ENCODE measurements at regions not wholly inside any gene's neighbourhood (a gene's known extent, or its start where the extent isn't known, plus 50 kb on each side); places are given as distances from the start of the nearest gene placed in this dataset.
"Not testable (repeated sequence)": the region's sequence is repeated elsewhere in the genome, so short reads cannot be mapped to it uniquely, and the experiment has no call there.

GRCh38 chr18:1045658-1046057 lies 141.0 kb downstream of the ADCYAP1 start:
- no peak for DNase-seq (ENCODE audit: low spot score)

- DNase-seq (ENCODE audit: low spot score) = no peak
Measured at GRCh38 chr18:1047406-1047805, 142.7 kb downstream of the ADCYAP1 start.

GRCh38 chr18:1048032-1048431 lies 143.4 kb downstream of the ADCYAP1 start:
- DNase-seq (ENCODE audit: low spot score) = no peak

GRCh38 chr18:1049173-1049572 lies 144.5 kb downstream of the ADCYAP1 start:
- DNase-seq (ENCODE audit: low spot score) = no peak

- no peak for DNase-seq (ENCODE audit: low spot score)
Measured at GRCh38 chr18:1050012-1050657, 145.5 kb downstream of the ADCYAP1 start.

DNA sequence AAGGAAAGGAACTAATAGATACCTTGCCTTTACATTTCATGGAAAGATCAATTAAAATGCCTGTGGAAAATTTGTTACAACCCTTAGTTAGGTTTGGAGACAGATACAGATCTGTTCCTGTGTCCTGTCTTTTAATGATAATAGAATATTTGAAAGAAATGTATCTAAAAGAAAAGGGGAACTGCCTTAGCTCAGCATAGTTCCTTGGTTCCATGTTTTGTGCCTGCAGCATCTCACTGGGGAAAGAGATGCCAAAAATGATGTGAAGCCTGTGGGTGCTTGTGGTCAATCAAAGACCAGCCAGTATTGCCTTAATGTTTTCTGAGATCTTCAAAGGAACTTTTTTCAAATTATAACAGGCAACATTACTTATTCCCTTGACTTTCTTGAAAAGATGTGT lies 147.6 kb downstream of the ADCYAP1 start:
- no peak for DNase-seq (ENCODE audit: low spot score)

DNA sequence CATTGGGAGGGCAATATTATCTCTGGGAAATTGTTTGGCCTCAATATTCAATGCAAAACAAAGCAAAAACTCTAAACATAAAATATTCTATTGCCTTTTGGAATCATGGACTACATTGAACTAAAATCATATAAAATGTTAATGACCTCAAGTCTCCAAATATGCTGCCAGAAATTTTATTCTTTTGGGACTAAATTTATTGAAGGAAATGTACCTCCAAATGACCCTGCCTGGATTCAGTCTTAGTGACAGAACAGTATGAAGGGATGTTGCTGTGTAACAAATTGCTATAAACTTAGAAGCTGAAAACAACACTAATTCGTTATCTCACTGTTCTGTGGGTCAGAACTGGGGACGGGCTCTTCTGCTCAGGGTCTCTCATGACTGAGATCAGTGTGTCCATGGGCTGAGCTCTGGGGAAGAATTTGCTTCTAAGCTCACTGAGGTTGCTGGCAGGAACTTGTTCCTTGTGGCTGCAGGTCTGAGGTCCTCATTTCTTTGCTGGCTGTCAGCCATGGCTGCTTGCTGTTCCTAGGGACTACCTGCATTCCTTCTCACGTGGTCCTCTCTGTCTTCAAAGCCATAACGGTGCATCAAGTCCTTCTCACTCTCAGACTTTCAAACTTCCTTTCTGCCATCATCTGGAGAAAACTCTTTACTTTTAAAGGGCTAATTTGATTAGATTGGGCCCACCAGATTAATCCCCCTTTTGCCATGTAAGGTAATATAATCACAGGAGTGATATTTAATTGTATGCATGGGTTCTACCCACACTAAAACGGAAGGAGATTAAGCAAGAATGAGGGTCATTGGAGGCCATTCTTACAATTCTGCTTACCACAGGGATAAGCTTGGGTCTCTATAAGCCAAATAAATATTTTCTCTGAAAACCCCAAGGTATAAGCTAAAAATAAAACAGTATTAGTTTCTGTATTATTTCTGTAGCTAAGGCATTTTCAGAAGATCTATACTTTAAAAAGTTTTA lies 149.0 kb downstream of the ADCYAP1 start:
- DNase-seq (ENCODE audit: low spot score) = no peak

GRCh38 chr18:1056404-1056803 lies 151.7 kb downstream of the ADCYAP1 start:
- no peak for DNase-seq (ENCODE audit: low spot score)

GRCh38 chr18:1057367-1057766 lies 152.7 kb downstream of the ADCYAP1 start:
- no peak for DNase-seq (ENCODE audit: low spot score)

- no peak for DNase-seq (ENCODE audit: low spot score)
Measured at GRCh38 chr18:1062588-1062987, 157.9 kb downstream of the ADCYAP1 start.

GRCh38 chr18:1075322-1075721 lies 170.7 kb downstream of the ADCYAP1 start:
- DNase-seq (ENCODE audit: low spot score) = no peak

GRCh38 chr18:1075876-1076275 lies 171.2 kb downstream of the ADCYAP1 start:
- no peak for DNase-seq (ENCODE audit: low spot score)

GRCh38 chr18:1078301-1078700 lies 173.6 kb downstream of the ADCYAP1 start:
- DNase-seq (ENCODE audit: low spot score) = no peak

DNA sequence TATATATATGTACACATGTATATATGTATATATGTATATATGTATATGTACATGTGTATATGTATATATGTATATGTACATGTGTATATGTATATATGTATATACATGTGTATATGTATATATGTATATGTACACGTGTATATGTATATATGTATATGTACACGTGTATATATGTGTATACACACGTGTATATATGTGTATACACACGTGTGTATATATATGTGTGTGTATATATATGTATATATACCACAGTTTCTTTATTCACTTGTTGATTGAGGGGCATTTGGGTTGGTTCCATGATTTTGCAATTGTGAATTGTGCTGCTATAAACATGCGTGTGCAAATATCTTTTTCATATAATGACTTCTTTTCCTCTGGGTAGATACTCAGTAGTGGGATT lies 179.0 kb downstream of the ADCYAP1 start:
- DNase-seq (ENCODE audit: low spot score) = not testable (repeated sequence)

DNA sequence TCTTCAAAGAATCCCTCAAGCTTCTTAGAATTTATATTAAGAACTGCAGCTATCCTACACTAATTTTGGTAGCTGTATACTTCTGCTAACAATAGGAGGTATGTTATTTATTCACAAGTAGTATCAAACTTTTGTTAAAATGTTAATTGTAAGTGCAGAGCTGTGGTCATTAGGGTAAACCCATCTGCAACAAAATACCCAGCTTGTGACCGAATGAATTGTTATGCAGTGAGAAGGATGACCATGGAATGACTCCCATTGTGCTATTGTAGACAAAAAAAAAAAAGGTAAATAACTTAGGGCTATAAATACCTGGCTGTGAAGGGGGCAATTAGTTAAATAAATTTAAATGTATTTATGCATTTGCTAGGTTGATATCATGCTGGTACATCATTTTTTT lies 186.1 kb downstream of the ADCYAP1 start:
- no peak for DNase-seq (ENCODE audit: low spot score)

DNA sequence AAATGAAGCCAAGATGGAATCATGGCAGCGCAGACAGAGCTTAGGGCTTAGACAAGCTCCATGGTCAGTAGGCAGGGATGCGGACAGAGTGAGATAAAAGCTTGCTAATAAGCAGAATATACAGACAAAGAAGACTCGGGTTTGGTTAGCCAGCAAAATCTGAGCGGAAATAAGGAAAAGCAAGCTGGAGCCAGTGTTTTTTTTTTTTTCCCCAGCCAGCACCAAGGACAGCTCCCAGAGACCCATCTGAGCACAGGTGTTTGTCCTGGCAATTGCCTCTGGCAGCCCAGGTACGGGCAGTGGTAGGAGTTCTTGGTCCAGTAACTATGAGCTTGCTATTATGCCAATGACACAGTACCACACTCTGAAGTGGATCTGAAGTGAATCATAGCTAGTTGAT lies 187.6 kb downstream of the ADCYAP1 start:
- no peak for DNase-seq (ENCODE audit: low spot score)

DNA sequence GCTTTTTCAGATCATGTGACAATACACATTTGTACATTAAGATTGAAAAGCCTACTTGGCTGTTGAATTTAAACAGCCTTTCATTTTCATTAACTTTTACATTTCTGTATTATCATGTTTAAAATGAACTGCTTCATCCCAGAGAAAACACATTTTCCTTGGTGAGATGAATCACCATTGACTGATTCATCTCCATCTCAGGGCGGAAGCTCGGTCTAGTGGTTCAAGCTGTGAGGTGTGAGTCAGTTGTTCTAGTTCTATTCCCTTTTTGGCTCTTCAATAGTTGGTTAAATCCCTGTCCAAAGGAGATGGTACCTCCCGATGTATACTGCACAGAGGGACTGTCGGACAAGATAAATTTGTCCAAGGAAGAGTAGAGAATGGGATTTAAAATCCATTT lies 189.7 kb downstream of the ADCYAP1 start:
- DNase-seq (ENCODE audit: low spot score) = no peak

DNA sequence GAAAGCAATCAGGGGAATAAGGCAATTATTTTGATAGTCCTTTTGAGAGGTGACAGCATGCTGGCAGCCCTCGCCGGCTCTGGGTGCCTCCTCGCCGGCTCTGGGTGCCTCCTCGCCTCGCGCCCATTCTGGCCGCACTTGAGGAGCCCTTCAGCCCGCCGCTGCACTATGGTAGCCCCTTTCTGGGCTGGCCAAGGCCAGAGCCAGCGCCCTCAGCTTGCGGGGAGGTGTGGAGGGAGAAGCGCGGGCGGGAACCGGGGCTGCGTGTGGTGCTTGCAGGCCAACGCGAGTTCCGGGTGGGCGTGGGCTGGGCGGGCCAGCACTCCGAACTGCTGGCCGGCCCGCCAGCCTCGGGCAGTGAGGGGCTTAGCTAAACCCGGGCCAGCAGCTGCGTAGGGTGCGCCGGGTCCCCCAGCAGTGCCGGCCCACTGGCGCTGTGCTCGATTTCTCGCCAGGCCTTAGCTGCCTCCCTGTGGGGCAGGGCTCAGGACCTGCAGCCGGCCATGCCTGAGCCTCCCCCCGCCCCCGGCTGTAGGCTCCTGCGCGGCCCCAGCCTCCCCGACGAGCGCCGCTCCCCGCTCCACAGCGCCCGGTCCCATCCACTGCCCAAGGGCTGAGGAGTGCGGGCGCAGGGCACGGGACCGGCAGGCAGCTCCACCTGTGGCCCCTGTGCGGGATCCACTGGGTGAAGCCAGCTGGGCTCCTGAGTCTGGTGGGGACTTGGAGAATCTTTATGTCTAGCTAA lies 193.5 kb downstream of the ADCYAP1 start:
- not testable (repeated sequence) for DNase-seq (ENCODE audit: low spot score)

DNA sequence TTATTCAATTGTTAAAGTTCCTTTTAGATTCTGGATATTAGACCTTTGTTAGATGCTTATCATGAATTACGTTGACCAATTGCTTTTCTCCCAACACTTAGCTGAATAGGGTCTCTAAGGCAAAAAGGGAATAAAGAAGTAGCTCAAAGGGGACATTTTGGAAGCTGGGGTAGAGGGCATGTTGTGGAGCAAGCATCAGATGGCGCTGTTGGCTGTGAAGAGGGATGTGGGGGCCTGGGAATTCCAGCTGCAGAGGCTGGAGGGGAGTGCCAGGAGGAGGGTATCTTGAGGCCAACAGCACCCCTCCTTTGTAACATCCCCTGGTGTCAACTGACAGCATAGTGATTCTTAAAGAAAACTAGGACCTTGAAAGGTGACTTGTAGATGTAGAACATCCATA lies 198.2 kb downstream of the ADCYAP1 start:
- no peak for DNase-seq (ENCODE audit: low spot score)

DNA sequence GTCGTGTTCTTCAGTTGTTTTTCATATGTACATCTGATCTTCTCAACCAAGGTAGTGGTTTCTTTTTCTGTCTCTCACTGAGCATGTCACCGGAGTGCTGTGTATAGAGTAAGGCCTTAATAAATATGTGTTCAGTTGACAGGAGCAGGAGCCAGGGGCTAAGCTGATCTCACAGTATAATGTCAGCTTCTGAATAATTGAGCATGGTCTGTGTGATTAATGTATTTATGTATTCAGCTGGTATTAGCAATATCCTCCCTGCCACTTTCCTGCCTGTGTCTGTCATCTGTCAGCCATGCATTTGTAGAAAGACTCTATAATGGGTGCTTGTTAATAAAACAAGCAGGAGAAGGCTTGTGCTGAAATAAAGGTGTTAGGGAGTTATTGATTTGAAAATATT lies 198.9 kb downstream of the ADCYAP1 start:
- no peak for DNase-seq (ENCODE audit: low spot score)

GRCh38 chr18:1104181-1104881 lies 199.7 kb downstream of the ADCYAP1 start:
- DNase-seq (ENCODE audit: low spot score) = no peak

- DNase-seq (ENCODE audit: low spot score) = no peak
Measured at GRCh38 chr18:1124495-1124894, 219.8 kb downstream of the ADCYAP1 start.

Data from hematopoietic multipotent progenitor cell treated with erythropoietin and hydrocortisone succinate and interleukin-3 and kit ligand, for 17 days (in vitro differentiated cells).